NT2/D1 (cell line): ENCODE measurements at regions not wholly inside any gene's neighbourhood (a gene's known extent, or its start where the extent isn't known, plus 50 kb on each side); places are given as distances from the start of the nearest gene placed in this dataset.

Source experiments
- SUZ12 ChIP-seq: IDR thresholded peaks from 2 replicates; pipeline ENCODE4 v1.6.1; 2011; ENCODE audit not compliant: insufficient read length, insufficient read depth; ENCODE audit errors: extremely low read depth
- YY1 ChIP-seq: IDR thresholded peaks from 2 replicates; pipeline ENCODE4 v1.6.1; 2011; ENCODE audit not compliant: insufficient read length, insufficient read depth
- ZNF274 ChIP-seq: IDR thresholded peaks from 2 replicates; pipeline ENCODE4 v1.6.1; 2011; ENCODE audit warnings: mild to moderate bottlenecking, low read depth, low read length

DNA sequence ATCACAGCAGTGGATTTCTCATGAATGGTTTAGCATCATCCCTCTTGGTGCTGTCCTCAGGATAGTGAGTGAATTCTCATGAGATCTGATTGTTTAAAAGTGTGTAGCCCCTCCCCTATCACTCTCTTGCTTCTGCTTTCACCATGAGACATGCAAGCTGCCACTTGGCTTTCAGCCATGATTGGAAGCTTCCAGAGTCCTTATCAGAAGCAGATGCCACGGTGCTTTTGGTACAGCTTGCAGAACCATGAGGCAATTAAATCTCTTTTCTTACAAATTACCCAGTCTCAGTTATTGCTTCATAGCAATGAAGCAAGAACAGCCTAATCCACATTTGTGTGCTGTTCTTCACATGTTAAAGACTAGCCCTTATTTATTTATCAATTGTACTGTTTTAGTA lies 495.2 kb upstream of the EPHA6 start:
- TF ChIP-seq SUZ12 (no peak), ZNF274 (no peak), YY1 (no peak)
